IMR-90 (cell line): ENCODE measurements at regions not wholly inside any gene's neighbourhood (a gene's known extent, or its start where the extent isn't known, plus 50 kb on each side); places are given as distances from the start of the nearest gene placed in this dataset.

Experiments used
- ATAC-seq: fragments of 200-7000 bp; cut with Tn5 transposase; 2 replicates; pipeline ENCODE4 v1.9.1; 2020; ENCODE audit warnings: low read depth, mild to moderate bottlenecking, moderate library complexity
- BruUV-seq: library from RNA; stranded (reverse); fragments of 400-500 nt; replicated peaks from 2 replicates; lab custom pipeline; 2021; lab: Mats Ljungman, UMichigan
- CTCF ChIA-PET: fragments of 300-600 bp; formaldehyde crosslinking; extraction: SDS; loops from one replicate; lab custom pipeline; 2021; ENCODE audit warnings: antibody characterized with exemption; lab: Yijun Ruan, JAX
- POLR2A ChIA-PET: fragments of 300-600 bp; sonication (Branson Sonifier 250); formaldehyde crosslinking; loops from one replicate; lab custom pipeline; 2022; ENCODE audit warnings: antibody characterized with exemption; ENCODE audit not compliant: unreplicated experiment; lab: Charles Lee
- DNase-seq: peaks from one replicate; pipeline ENCODE4 v3.0.0; 2013
- H2AFZ ChIP-seq: replicated peaks from 2 replicates; pipeline ENCODE3; 2013; ENCODE audit warnings: low read length, mild to moderate bottlenecking; ENCODE audit not compliant: poor library complexity
- H2AK5ac ChIP-seq: 2 replicates; pipeline ENCODE4 v1.6.1; 2013; ENCODE audit warnings: low read depth, low read length, inconsistent platforms
- H2AK9ac ChIP-seq: replicated peaks from 2 replicates; pipeline ENCODE3; 2013; ENCODE audit warnings: mild to moderate bottlenecking, low read depth, low read length, moderate library complexity; ENCODE audit not compliant: poor library complexity
- H2BK120ac ChIP-seq: 2 replicates; pipeline ENCODE4 v1.6.1; 2013; ENCODE audit warnings: low read depth, low read length, inconsistent platforms
- H2BK15ac ChIP-seq: 3 replicates; pipeline ENCODE4 v1.6.1; 2013; ENCODE audit warnings: low read depth, low read length, inconsistent platforms
- H2BK20ac ChIP-seq: 2 replicates; pipeline ENCODE4 v1.6.1; 2013; ENCODE audit warnings: low read depth, mild to moderate bottlenecking, inconsistent platforms, low read length, moderate library complexity
- H2BK5ac ChIP-seq: 2 replicates; pipeline ENCODE4 v1.6.1; 2013; ENCODE audit warnings: mild to moderate bottlenecking, low read depth, low read length, inconsistent platforms; ENCODE audit not compliant: poor library complexity, severe bottlenecking
- H3K14ac ChIP-seq: replicated peaks from 2 replicates; pipeline ENCODE4 v1.6.1; 2013; ENCODE audit warnings: low read depth, low read length, inconsistent platforms
- H3K18ac ChIP-seq: 2 replicates; pipeline ENCODE4 v1.6.1; 2013; ENCODE audit warnings: low read depth, low read length, control low read depth
- H3K23ac ChIP-seq: 2 replicates; pipeline ENCODE4 v1.6.1; 2013; ENCODE audit warnings: low read depth, low read length, inconsistent platforms
- H3K27ac ChIP-seq: 2 replicates; pipeline ENCODE4 v1.5.1; 2013; ENCODE audit warnings: mild to moderate bottlenecking, control low read depth, low read length; ENCODE audit not compliant: insufficient read depth
- H3K27me3 ChIP-seq: 2 replicates; pipeline ENCODE4 v1.6.1; 2013; ENCODE audit warnings: low read length; ENCODE audit not compliant: control insufficient read depth, insufficient read depth
- H3K36me3 ChIP-seq: 2 replicates; pipeline ENCODE4 v1.6.1; 2013; ENCODE audit warnings: low read length, mixed read lengths; ENCODE audit not compliant: control insufficient read depth, insufficient read depth
- H3K4ac ChIP-seq: 2 replicates; pipeline ENCODE4 v1.6.1; 2013; ENCODE audit warnings: low read depth, low read length, inconsistent platforms
- H3K4me1 ChIP-seq: 2 replicates; pipeline ENCODE4 v1.6.1; 2013; ENCODE audit warnings: low read length, mixed read lengths; ENCODE audit not compliant: control insufficient read depth, insufficient read depth
- H3K4me2 ChIP-seq: 2 replicates; pipeline ENCODE4 v1.6.1; 2013; ENCODE audit warnings: low read depth, mild to moderate bottlenecking, control low read depth, low read length, moderate library complexity
- H3K4me3 ChIP-seq: 2 replicates; pipeline ENCODE4 v1.5.1; 2013; ENCODE audit warnings: low read depth, mild to moderate bottlenecking, control low read depth, low read length, moderate library complexity; ENCODE audit not compliant: insufficient read depth
- H3K56ac ChIP-seq: 2 replicates; pipeline ENCODE4 v1.6.1; 2013; ENCODE audit warnings: low read length, inconsistent platforms; ENCODE audit not compliant: insufficient read depth; ENCODE audit errors: extremely low read depth
- H3K79me1 ChIP-seq, 2 experiments: 2 replicates each; pipeline ENCODE4 v1.6.1; 2013; ENCODE audit warnings: low read length in 2 of 2, inconsistent platforms in 1 of 2, low read depth in 1 of 2
- H3K9ac ChIP-seq: 2 replicates; pipeline ENCODE4 v1.6.1; 2013; ENCODE audit warnings: low read depth, low read length, control low read depth
- H3K9me1 ChIP-seq: 2 replicates; pipeline ENCODE4 v1.6.1; 2013; ENCODE audit warnings: low read length, inconsistent platforms; ENCODE audit not compliant: insufficient read depth
- H3K9me3 ChIP-seq: 2 replicates; pipeline ENCODE4 v1.6.1; 2013; ENCODE audit warnings: low read length; ENCODE audit not compliant: control insufficient read depth, insufficient read depth
- H4K20me1 ChIP-seq: 2 replicates; pipeline ENCODE4 v1.6.1; 2013; ENCODE audit warnings: low read length, inconsistent platforms; ENCODE audit not compliant: insufficient read depth
- H4K5ac ChIP-seq: 2 replicates; pipeline ENCODE4 v1.6.1; 2013; ENCODE audit warnings: mild to moderate bottlenecking, low read depth, low read length, control low read depth
- H4K8ac ChIP-seq, 2 experiments: 2 replicates each; pipeline ENCODE4 v1.6.1; 2013; ENCODE audit warnings: low read depth in 2 of 2, low read length in 2 of 2, control low read depth in 1 of 2, inconsistent platforms in 1 of 2
- H4K91ac ChIP-seq: 2 replicates; pipeline ENCODE4 v1.6.1; 2013; ENCODE audit warnings: low read depth, low read length, inconsistent platforms; ENCODE audit not compliant: insufficient read depth
- BHLHE40 ChIP-seq: fragments of 150-350 bp; IDR thresholded peaks from 2 replicates; pipeline ENCODE4 v1.6.1; 2016; ENCODE audit warnings: mild to moderate bottlenecking, low read depth, low read length
- CEBPB ChIP-seq: IDR thresholded peaks from 2 replicates; pipeline ENCODE4 v1.6.1; 2012; ENCODE audit warnings: low read depth, low read length, improper control_type of control experiment
- CHD1 ChIP-seq: IDR thresholded peaks from 2 replicates; pipeline ENCODE4 v1.6.1; 2012; ENCODE audit warnings: low read depth, low read length, improper control_type of control experiment
- ELK1 ChIP-seq: fragments of 150-350 bp; IDR thresholded peaks from 2 replicates; pipeline ENCODE4 v1.6.1; 2016; ENCODE audit warnings: low read depth, mild to moderate bottlenecking, low read length, moderate library complexity, borderline replicate concordance
- FOS ChIP-seq: fragments of 150-350 bp; IDR thresholded peaks from 2 replicates; pipeline ENCODE4 v1.6.1; 2016; ENCODE audit warnings: low read depth, low read length
- MAFK ChIP-seq: IDR thresholded peaks from 2 replicates; pipeline ENCODE4 v1.6.1; 2012; ENCODE audit warnings: low read depth, low read length, improper control_type of control experiment
- MAZ ChIP-seq: IDR thresholded peaks from 2 replicates; pipeline ENCODE4 v1.6.1; 2012; ENCODE audit warnings: low read depth, mild to moderate bottlenecking, low read length, improper control_type of control experiment, moderate library complexity, borderline replicate concordance
- MXI1 ChIP-seq: IDR thresholded peaks from 2 replicates; pipeline ENCODE4 v1.6.1; 2012; ENCODE audit warnings: low read depth, mild to moderate bottlenecking, low read length, moderate library complexity, borderline replicate concordance
- POLR2A ChIP-seq: IDR thresholded peaks from 2 replicates; pipeline ENCODE4 v1.6.1; 2012; ENCODE audit warnings: mild to moderate bottlenecking, low read depth, low read length
- RAD21 ChIP-seq: IDR thresholded peaks from 2 replicates; pipeline ENCODE4 v1.6.1; 2012; ENCODE audit warnings: low read length, improper control_type of control experiment
- RCOR1 ChIP-seq: IDR thresholded peaks from 2 replicates; pipeline ENCODE4 v1.6.1; 2012; ENCODE audit warnings: mild to moderate bottlenecking, low read length, improper control_type of control experiment; ENCODE audit not compliant: insufficient replicate concordance
- RFX5 ChIP-seq: IDR thresholded peaks from 2 replicates; pipeline ENCODE4 v1.8.0; 2012; ENCODE audit warnings: low read depth, mild to moderate bottlenecking, low read length, moderate library complexity
- SMC3 ChIP-seq: fragments of 150-350 bp; IDR thresholded peaks from 2 replicates; pipeline ENCODE4 v1.6.1; 2016; ENCODE audit warnings: low read depth, mild to moderate bottlenecking, antibody characterized with exemption, low read length, moderate library complexity
- WGBS, 2 experiments: methylation state at CpG; one replicate each; pipeline versions ENCODE4 v1.1.5 to v1.1.7; 2013; ENCODE audit warnings: missing lambda C conversion rate in 2 of 2; ENCODE audit not compliant: insufficient read length in 1 of 2; ENCODE audit errors: extremely low coverage in 2 of 2; 5-methylcytosine and 5-hydroxymethylcytosine counted together
- dilution Hi-C: fragments of 300-500 bp; cut with HindIII; formaldehyde crosslinking; loops from one replicate; pipeline ENCODE4 v1.14.3; 2018; ENCODE audit warnings: low sequenced_read_pairs; ENCODE audit not compliant: unreplicated experiment
- in situ Hi-C: fragments of 300-500 bp; cut with MboI; formaldehyde crosslinking; loops from 3 replicates; pipeline ENCODE4 v1.14.3; 2019; ENCODE audit warnings: low sequenced_read_pairs, inconsistent platforms, mixed read lengths
- intact Hi-C: fragments of 100-400 bp; cut with micrococcal nuclease; formaldehyde crosslinking; loops from 2 replicates; pipeline ENCODE4 v1.10.0; 2022
- TF ChIP-seq, protein P1 (sequence below): fragments of 150-350 bp; IDR thresholded peaks from 2 replicates; pipeline ENCODE4 v1.6.1; 2017; ENCODE audit warnings: mild to moderate bottlenecking, antibody characterized with exemption, low read length, low read depth
- TF ChIP-seq, protein P2 (sequence below): conservative IDR thresholded peaks from 2 replicates; pipeline ENCODE4 v1.5.1; 2012; ENCODE audit warnings: mild to moderate bottlenecking, low read depth, low read length, improper control_type of control experiment

GRCh38 chr10:33734393-33735155 is 400.1 kb upstream of the NRP1 start:
- Histone ChIP-seq H3K4me2 (no peak overlapping the region), H2BK15ac (no peak overlapping the region), H4K8ac (no peak overlapping the region), H4K5ac (no peak overlapping the region), H3K9me1 (no peaks in the 10 kb centered on the region), H3K36me3 (no peaks in the 10 kb centered on the region), H3K23ac (no peak overlapping the region), H2BK5ac (no peak overlapping the region), H3K27ac (no peak overlapping the region), H3K18ac (no peak overlapping the region), H3K14ac (no peak overlapping the region), H3K56ac (no peak overlapping the region), H2AK5ac (no peak overlapping the region), H2BK20ac (no peak overlapping the region), H2AFZ (no peak overlapping the region), H4K20me1 (no peaks in the 10 kb centered on the region), H2BK120ac (no peak overlapping the region), H3K9ac (no peak overlapping the region), H3K79me1 (no peaks in the 10 kb centered on the region), H3K9me3 (0 out of 2 replicates have a peak, but pooled peaks cover 1% of the 10 kb centered on the region), H3K4me1 (0 out of 2 replicates have a peak, but pooled peaks cover 2% of the 10 kb centered on the region), H4K91ac (no peak overlapping the region), H3K4me3 (no peak overlapping the region), H2AK9ac (no peak overlapping the region), H3K27me3 (peaks cover 20% of the 10 kb centered on the region), H3K4ac (no peak overlapping the region)
- POLR2A ChIA-PET: no interaction called here
- in situ Hi-C loops: no loop called here
- DNase-seq (no peak), ATAC-seq (no peak)
- WGBS, 2 experiments: no CpG with 5 or more reads among the region's 6 CpGs
- BruUV-seq: no TSS peak
- dilution Hi-C loops: no loop called here
- intact Hi-C loops: no loop called here
- CTCF ChIA-PET: no interaction called here
- TF ChIP-seq MXI1: no peak
- no peak for TF ChIP-seq POLR2A
- no peak for TF ChIP-seq CEBPB
- no peak for TF ChIP-seq FOS
- TF ChIP-seq MAFK: no peak
- no peak for TF ChIP-seq CHD1
- TF ChIP-seq RAD21: no peak
- no peak for TF ChIP-seq ELK1
- no peak for TF ChIP-seq RCOR1
- TF ChIP-seq, protein P1, sequence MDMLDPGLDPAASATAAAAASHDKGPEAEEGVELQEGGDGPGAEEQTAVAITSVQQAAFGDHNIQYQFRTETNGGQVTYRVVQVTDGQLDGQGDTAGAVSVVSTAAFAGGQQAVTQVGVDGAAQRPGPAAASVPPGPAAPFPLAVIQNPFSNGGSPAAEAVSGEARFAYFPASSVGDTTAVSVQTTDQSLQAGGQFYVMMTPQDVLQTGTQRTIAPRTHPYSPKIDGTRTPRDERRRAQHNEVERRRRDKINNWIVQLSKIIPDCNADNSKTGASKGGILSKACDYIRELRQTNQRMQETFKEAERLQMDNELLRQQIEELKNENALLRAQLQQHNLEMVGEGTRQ: no peak
- TF ChIP-seq, protein P2, sequence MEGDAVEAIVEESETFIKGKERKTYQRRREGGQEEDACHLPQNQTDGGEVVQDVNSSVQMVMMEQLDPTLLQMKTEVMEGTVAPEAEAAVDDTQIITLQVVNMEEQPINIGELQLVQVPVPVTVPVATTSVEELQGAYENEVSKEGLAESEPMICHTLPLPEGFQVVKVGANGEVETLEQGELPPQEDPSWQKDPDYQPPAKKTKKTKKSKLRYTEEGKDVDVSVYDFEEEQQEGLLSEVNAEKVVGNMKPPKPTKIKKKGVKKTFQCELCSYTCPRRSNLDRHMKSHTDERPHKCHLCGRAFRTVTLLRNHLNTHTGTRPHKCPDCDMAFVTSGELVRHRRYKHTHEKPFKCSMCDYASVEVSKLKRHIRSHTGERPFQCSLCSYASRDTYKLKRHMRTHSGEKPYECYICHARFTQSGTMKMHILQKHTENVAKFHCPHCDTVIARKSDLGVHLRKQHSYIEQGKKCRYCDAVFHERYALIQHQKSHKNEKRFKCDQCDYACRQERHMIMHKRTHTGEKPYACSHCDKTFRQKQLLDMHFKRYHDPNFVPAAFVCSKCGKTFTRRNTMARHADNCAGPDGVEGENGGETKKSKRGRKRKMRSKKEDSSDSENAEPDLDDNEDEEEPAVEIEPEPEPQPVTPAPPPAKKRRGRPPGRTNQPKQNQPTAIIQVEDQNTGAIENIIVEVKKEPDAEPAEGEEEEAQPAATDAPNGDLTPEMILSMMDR: no peak
- no peak for TF ChIP-seq RFX5
- TF ChIP-seq BHLHE40: no peak
- TF ChIP-seq SMC3: no peak
- no peak for TF ChIP-seq MAZ
